ENCODE measurements at regions not wholly inside any gene's neighbourhood (a gene's known extent, or its start where the extent isn't known, plus 50 kb on each side); places are given as distances from the start of the nearest gene placed in this dataset.

- no peak overlapping the region for H3K9ac ChIP-seq (ENCODE audit: low read depth, low read length)
- no peak overlapping the region for H3K27ac ChIP-seq (ENCODE audit: low read length)
- no peaks in the 10 kb centered on the region for H3K9me3 ChIP-seq (ENCODE audit: insufficient read depth, low read depth, low read length)
- H3K27me3 ChIP-seq (ENCODE audit: insufficient read depth, low read length), result no peaks in the 10 kb centered on the region
- H3K4me1 ChIP-seq (ENCODE audit: insufficient read depth, low read length), result peaks cover 10% of the 10 kb centered on the region
- no peak overlapping the region for H3K4me3 ChIP-seq (ENCODE audit: low read length)
- H3K36me3 ChIP-seq (ENCODE audit: insufficient read depth, low read depth, low read length), result no peaks in the 10 kb centered on the region
Measured at GRCh38 chr10:8700689-8701088, 646.2 kb downstream of the GATA3 start.

GRCh38 chr10:8702181-8702580 is 647.7 kb downstream of the GATA3 start:
- Histone ChIP-seq H3K4me1 (ENCODE audit: insufficient read depth, low read length) (peaks cover 10% of the 10 kb centered on the region), H3K9ac (ENCODE audit: low read depth, low read length) (no peak overlapping the region), H3K27me3 (ENCODE audit: insufficient read depth, low read length) (no peaks in the 10 kb centered on the region), H3K27ac (ENCODE audit: low read length) (no peak overlapping the region), H3K9me3 (ENCODE audit: insufficient read depth, low read depth, low read length) (no peaks in the 10 kb centered on the region), H3K4me3 (ENCODE audit: low read length) (no peak overlapping the region), H3K36me3 (ENCODE audit: insufficient read depth, low read depth, low read length) (no peaks in the 10 kb centered on the region)

- no peak overlapping the region for H3K9ac ChIP-seq (ENCODE audit: low read depth, low read length)
Measured at GRCh38 chr10:8705415-8705814, 650.9 kb downstream of the GATA3 start.

DNA sequence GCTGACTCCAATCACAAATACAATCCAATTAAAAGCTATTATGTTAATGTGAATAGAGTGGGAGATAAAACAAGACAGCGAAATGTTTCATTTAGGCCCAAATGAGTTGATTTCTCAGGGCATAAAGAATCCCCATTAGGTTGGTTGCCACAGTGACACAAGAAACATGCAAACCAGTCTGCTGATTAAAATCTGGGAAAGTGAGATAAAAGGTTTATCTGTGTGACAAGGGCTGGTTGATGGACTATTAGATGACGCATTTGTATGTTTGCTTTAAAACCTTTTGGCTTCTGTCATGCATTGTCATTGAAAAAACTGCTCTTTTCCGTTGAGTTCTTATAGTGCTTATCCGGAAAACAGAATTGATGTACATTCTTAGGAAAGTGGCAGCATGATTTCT is 658.2 kb downstream of the GATA3 start:
- Histone ChIP-seq H3K36me3 (ENCODE audit: insufficient read depth, low read depth, low read length) (no peaks in the 10 kb centered on the region), H3K4me1 (ENCODE audit: insufficient read depth, low read length) (no peaks in the 10 kb centered on the region), H3K27me3 (ENCODE audit: insufficient read depth, low read length) (no peaks in the 10 kb centered on the region), H3K4me3 (ENCODE audit: low read length) (no peak overlapping the region), H3K27ac (ENCODE audit: low read length) (no peak overlapping the region), H3K9me3 (ENCODE audit: insufficient read depth, low read depth, low read length) (no peaks in the 10 kb centered on the region; the same call in 1 of the 2 replicates), H3K9ac (ENCODE audit: low read depth, low read length) (no peak overlapping the region)

More at GRCh38 chr10:8705415-8705814, 650.9 kb downstream of the GATA3 start:
- no peak overlapping the region for H3K27ac ChIP-seq (ENCODE audit: low read length)
- H3K9me3 ChIP-seq (ENCODE audit: insufficient read depth, low read depth, low read length), result no peaks in the 10 kb centered on the region
- H3K4me1 ChIP-seq (ENCODE audit: insufficient read depth, low read length), result peaks cover 10% of the 10 kb centered on the region
- H3K27me3 ChIP-seq (ENCODE audit: insufficient read depth, low read length), result no peaks in the 10 kb centered on the region
- no peak overlapping the region for H3K4me3 ChIP-seq (ENCODE audit: low read length)
- no peaks in the 10 kb centered on the region for H3K36me3 ChIP-seq (ENCODE audit: insufficient read depth, low read depth, low read length)

DNA sequence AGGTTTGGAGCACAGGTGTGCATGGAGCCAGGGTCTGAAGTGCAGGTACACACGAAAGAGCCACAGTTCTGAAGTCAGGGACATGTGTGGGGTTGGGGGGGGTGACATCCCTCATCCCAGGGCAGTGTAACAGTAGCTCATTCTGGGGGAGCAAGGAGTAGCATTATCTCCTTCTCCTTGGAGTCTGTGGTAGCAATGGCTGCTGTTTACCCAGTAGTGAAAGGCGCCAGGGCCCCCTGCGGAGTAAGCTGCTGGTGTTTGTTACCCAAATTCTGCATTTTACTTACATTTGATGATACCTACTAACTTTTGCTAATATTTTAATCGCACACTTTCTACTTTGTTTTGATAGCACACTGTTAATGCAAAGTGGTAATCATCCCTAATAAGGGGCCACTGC is 665.5 kb downstream of the GATA3 start:
- H3K9ac ChIP-seq (ENCODE audit: low read depth, low read length), result no peak overlapping the region
- H3K4me1 ChIP-seq (ENCODE audit: insufficient read depth, low read length), result no peaks in the 10 kb centered on the region
- H3K27ac ChIP-seq (ENCODE audit: low read length), result no peak overlapping the region
- no peaks in the 10 kb centered on the region for H3K27me3 ChIP-seq (ENCODE audit: insufficient read depth, low read length)
- no peak overlapping the region for H3K4me3 ChIP-seq (ENCODE audit: low read length)
- no peaks in the 10 kb centered on the region for H3K36me3 ChIP-seq (ENCODE audit: insufficient read depth, low read depth, low read length)
- peaks cover 4% of the 10 kb centered on the region; the same call in 1 of the 2 replicates for H3K9me3 ChIP-seq (ENCODE audit: insufficient read depth, low read depth, low read length)

DNA sequence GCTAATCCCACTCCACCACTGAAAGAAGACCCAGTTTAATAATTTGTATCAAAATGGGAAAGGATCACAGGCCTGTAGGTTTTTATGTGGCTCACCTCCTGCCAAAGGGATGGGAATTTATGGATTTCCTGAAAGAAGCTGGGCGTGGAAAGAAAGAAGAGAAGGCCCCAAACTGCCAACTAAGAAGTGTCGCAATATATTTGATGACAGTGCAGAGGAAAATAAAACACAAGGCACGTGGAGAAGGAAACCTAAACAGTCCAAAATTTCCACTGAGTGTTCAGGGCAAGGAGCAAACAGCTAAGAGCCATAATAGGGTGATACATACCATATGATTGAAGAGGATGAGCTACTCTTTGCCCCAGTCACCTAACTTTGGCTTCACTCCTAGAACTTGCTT is 667.2 kb downstream of the GATA3 start:
- no peaks in the 10 kb centered on the region for H3K4me1 ChIP-seq (ENCODE audit: insufficient read depth, low read length)
- no peak overlapping the region for H3K9ac ChIP-seq (ENCODE audit: low read depth, low read length)
- H3K27me3 ChIP-seq (ENCODE audit: insufficient read depth, low read length), result no peaks in the 10 kb centered on the region
- H3K36me3 ChIP-seq (ENCODE audit: insufficient read depth, low read depth, low read length), result no peaks in the 10 kb centered on the region
- H3K27ac ChIP-seq (ENCODE audit: low read length), result no peak overlapping the region
- H3K9me3 ChIP-seq (ENCODE audit: insufficient read depth, low read depth, low read length), result peaks cover 4% of the 10 kb centered on the region; the same call in 1 of the 2 replicates
- H3K4me3 ChIP-seq (ENCODE audit: low read length), result no peak overlapping the region

- no peaks in the 10 kb centered on the region for H3K27me3 ChIP-seq (ENCODE audit: insufficient read depth, low read length)
- no peak overlapping the region for H3K4me3 ChIP-seq (ENCODE audit: low read length)
- no peaks in the 10 kb centered on the region for H3K36me3 ChIP-seq (ENCODE audit: insufficient read depth, low read depth, low read length)
- peaks cover 4% of the 10 kb centered on the region; the same call in 1 of the 2 replicates for H3K9me3 ChIP-seq (ENCODE audit: insufficient read depth, low read depth, low read length)
- no peak overlapping the region for H3K9ac ChIP-seq (ENCODE audit: low read depth, low read length)
- no peak overlapping the region for H3K27ac ChIP-seq (ENCODE audit: low read length)
- no peaks in the 10 kb centered on the region for H3K4me1 ChIP-seq (ENCODE audit: insufficient read depth, low read length)
Measured at GRCh38 chr10:8722835-8723234, 668.3 kb downstream of the GATA3 start.

DNA sequence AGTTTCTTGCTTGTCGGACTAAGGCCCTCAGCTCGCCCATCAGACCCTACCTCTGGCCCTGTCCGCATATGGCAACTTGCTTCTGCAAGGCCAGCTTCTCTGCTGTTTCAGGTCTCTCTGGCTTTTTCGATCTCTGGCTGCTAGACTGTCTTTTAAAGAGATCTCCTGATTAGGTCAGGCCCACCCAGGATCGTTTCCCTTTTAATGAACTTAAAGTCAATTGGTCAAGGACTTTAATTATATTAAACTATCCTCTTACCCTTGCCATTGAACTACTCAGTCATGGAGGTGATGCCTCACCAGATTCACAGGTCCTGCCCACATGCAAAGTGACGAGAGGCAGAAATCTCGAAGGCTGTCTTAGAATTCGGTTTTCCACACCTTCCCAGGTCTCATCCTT is 670.9 kb downstream of the GATA3 start:
- H3K27ac ChIP-seq (ENCODE audit: low read length), result no peak overlapping the region
- H3K4me3 ChIP-seq (ENCODE audit: low read length), result no peak overlapping the region
- no peak overlapping the region for H3K9ac ChIP-seq (ENCODE audit: low read depth, low read length)
- no peaks in the 10 kb centered on the region for H3K36me3 ChIP-seq (ENCODE audit: insufficient read depth, low read depth, low read length)
- no peaks in the 10 kb centered on the region for H3K4me1 ChIP-seq (ENCODE audit: insufficient read depth, low read length)
- no peaks in the 10 kb centered on the region for H3K27me3 ChIP-seq (ENCODE audit: insufficient read depth, low read length)
- peaks cover 4% of the 10 kb centered on the region; the same call in 1 of the 2 replicates for H3K9me3 ChIP-seq (ENCODE audit: insufficient read depth, low read depth, low read length)

GRCh38 chr10:8726084-8726778 is 671.7 kb downstream of the GATA3 start:
- no peak overlapping the region for H3K9ac ChIP-seq (ENCODE audit: low read depth, low read length)
- H3K36me3 ChIP-seq (ENCODE audit: insufficient read depth, low read depth, low read length), result no peaks in the 10 kb centered on the region
- peaks cover 4% of the 10 kb centered on the region; the same call in 1 of the 2 replicates for H3K9me3 ChIP-seq (ENCODE audit: insufficient read depth, low read depth, low read length)
- no peak overlapping the region for H3K27ac ChIP-seq (ENCODE audit: low read length)
- H3K4me3 ChIP-seq (ENCODE audit: low read length), result no peak overlapping the region
- H3K27me3 ChIP-seq (ENCODE audit: insufficient read depth, low read length), result no peaks in the 10 kb centered on the region
- H3K4me1 ChIP-seq (ENCODE audit: insufficient read depth, low read length), result 0 out of 2 replicates have a peak, but pooled peaks cover under 1% of the 10 kb centered on the region

- Histone ChIP-seq H3K9ac (ENCODE audit: low read depth, low read length) (no peak overlapping the region), H3K27me3 (ENCODE audit: insufficient read depth, low read length) (no peaks in the 10 kb centered on the region), H3K4me3 (ENCODE audit: low read length) (no peak overlapping the region), H3K9me3 (ENCODE audit: insufficient read depth, low read depth, low read length) (peaks cover 4% of the 10 kb centered on the region; the same call in 1 of the 2 replicates), H3K36me3 (ENCODE audit: insufficient read depth, low read depth, low read length) (no peaks in the 10 kb centered on the region), H3K4me1 (ENCODE audit: insufficient read depth, low read length) (0 out of 2 replicates have a peak, but pooled peaks cover 4% of the 10 kb centered on the region), H3K27ac (ENCODE audit: low read length) (no peak overlapping the region)
Measured at GRCh38 chr10:8726779-8727084, 672.2 kb downstream of the GATA3 start.

- Histone ChIP-seq H3K9me3 (ENCODE audit: insufficient read depth, low read depth, low read length) (no peaks in the 10 kb centered on the region), H3K4me1 (ENCODE audit: insufficient read depth, low read length) (0 out of 2 replicates have a peak, but pooled peaks cover 4% of the 10 kb centered on the region), H3K9ac (ENCODE audit: low read depth, low read length) (no peak overlapping the region), H3K27ac (ENCODE audit: low read length) (no peak overlapping the region), H3K36me3 (ENCODE audit: insufficient read depth, low read depth, low read length) (no peaks in the 10 kb centered on the region), H3K4me3 (ENCODE audit: low read length) (no peak overlapping the region), H3K27me3 (ENCODE audit: insufficient read depth, low read length) (no peaks in the 10 kb centered on the region)
Measured at GRCh38 chr10:8731121-8732095, 676.9 kb downstream of the GATA3 start.
